Right lobe of liver (tissue), 4 donors: ENCODE measurements at regions not wholly inside any gene's neighbourhood (a gene's known extent, or its start where the extent isn't known, plus 50 kb on each side); places are given as distances from the start of the nearest gene placed in this dataset.

Source experiments
- CTCF ChIP-seq, 4 donors: fragments of 200-600 bp in 3 of 4; fragments of 450-650 bp in 1 of 4; IDR thresholded peaks; one replicate each; pipeline versions ENCODE4 v1.5.1 to v1.8.0; 2016 to 2022; ENCODE audit warnings: antibody characterized with exemption in 4 of 4, mild to moderate bottlenecking in 2 of 4
- POLR2A ChIP-seq: fragments of 450-650 bp; IDR thresholded peaks from one replicate; pipeline ENCODE4 v1.6.1; 2017; ENCODE audit warnings: antibody characterized with exemption, mild to moderate bottlenecking
- donor health status: DM: no; HTN: no; CAD: no.
- donor health status: DM: no; HTN: no; CAD: no.
- donor health status: DM: no; HTN: yes; CAD: no.

DNA sequence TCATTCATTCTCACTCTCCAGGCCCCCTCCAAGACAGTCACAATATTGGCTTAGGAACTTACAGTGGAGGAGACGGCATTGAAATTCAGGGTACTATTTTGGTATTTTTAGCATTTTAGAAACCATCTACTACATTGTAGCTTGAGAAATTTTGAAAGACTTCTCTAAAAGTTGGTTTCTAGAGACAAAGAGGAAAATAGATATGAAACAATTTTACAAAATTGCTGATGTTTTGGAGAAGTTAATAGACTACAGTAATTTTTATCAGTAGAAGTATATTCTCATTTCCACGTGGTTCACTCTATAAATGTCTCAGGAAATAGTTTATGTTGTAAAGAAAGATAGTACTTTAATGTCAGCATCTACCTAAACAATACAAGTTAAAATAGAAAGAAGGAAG is 63.2 kb upstream of the ZSWIM6 start:
- TF ChIP-seq CTCF (IDR thresholded peaks at IDR 0.05): no peak
- no peak for TF ChIP-seq POLR2A
